CD4-positive, alpha-beta memory T cell (primary cell): ENCODE measurements at regions not wholly inside any gene's neighbourhood (a gene's known extent, or its start where the extent isn't known, plus 50 kb on each side); places are given as distances from the start of the nearest gene placed in this dataset.

Experiments
- CTCF ChIA-PET: fragments of 350-600 bp; sonication (Branson Sonifier 250); formaldehyde crosslinking; loops from one replicate; lab custom pipeline; 2021; ENCODE audit warnings: inconsistent platforms; ENCODE audit not compliant: partially characterized antibody; lab: Charles Lee
- POLR2A ChIA-PET: fragments of 350-600 bp; sonication (Branson Sonifier 250); formaldehyde crosslinking; loops from one replicate; lab custom pipeline; 2021; ENCODE audit not compliant: partially characterized antibody; lab: Charles Lee
- DNase-seq, 5 donors: peaks; one replicate each; pipeline versions ENCODE4 v3.0.0 to v3.0.0-alpha.2; 2020 to 2022; ENCODE audit warnings: mixed read lengths in 1 of 5
- H3K27ac ChIP-seq: one replicate; pipeline ENCODE4 v1.7.0; 2013; ENCODE audit warnings: low read depth, low read length
- H3K27me3 ChIP-seq: 2 replicates; pipeline ENCODE4 v1.7.0; 2013; ENCODE audit warnings: mild to moderate bottlenecking, low read length, moderate library complexity; ENCODE audit not compliant: insufficient read depth
- H3K36me3 ChIP-seq: 2 replicates; pipeline ENCODE4 v1.7.0; 2013; ENCODE audit warnings: mild to moderate bottlenecking, low read length, moderate library complexity; ENCODE audit not compliant: insufficient read depth
- H3K4me1 ChIP-seq: 2 replicates; pipeline ENCODE4 v1.7.0; 2013; ENCODE audit warnings: mild to moderate bottlenecking, low read length, moderate library complexity; ENCODE audit not compliant: insufficient read depth
- H3K4me3 ChIP-seq, 2 donors: one replicate each; pipeline ENCODE4 v1.7.0; 2013; ENCODE audit warnings: low read length in 2 of 2, mild to moderate bottlenecking in 1 of 2
- H3K9me3 ChIP-seq, 2 donors: one replicate each; pipeline ENCODE4 v1.7.0; 2013; ENCODE audit warnings: low read length in 2 of 2, control low read depth in 1 of 2; ENCODE audit not compliant: control insufficient read depth in 1 of 2
- H3K27ac Mint-ChIP-seq, 7 donors: one replicate each; pipeline ENCODE4 v1.8.0; 2020 to 2021; ENCODE audit warnings: mixed read lengths in 7 of 7, mild to moderate bottlenecking in 6 of 7, inconsistent platforms in 3 of 7, moderate library complexity in 3 of 7
- H3K27me3 Mint-ChIP-seq, 2 donors: one replicate each; pipeline ENCODE4 v1.8.0; 2020 to 2021; ENCODE audit warnings: mixed read lengths in 2 of 2
- H3K36me3 Mint-ChIP-seq, 2 donors: one replicate each; pipeline ENCODE4 v1.8.0; 2020 to 2021; ENCODE audit warnings: mixed read lengths in 2 of 2, inconsistent platforms in 1 of 2, mild to moderate bottlenecking in 1 of 2
- H3K4me1 Mint-ChIP-seq, 4 donors: one replicate each; pipeline ENCODE4 v1.8.0; 2020 to 2021; ENCODE audit warnings: mixed read lengths in 4 of 4, mild to moderate bottlenecking in 1 of 4
- H3K4me3 Mint-ChIP-seq, 8 donors: one replicate each; pipeline ENCODE4 v1.8.0; 2020 to 2021; ENCODE audit warnings: mixed read lengths in 8 of 8, mild to moderate bottlenecking in 7 of 8, moderate library complexity in 6 of 8, inconsistent platforms in 3 of 8
- H3K9me3 Mint-ChIP-seq, 8 donors: one replicate each; pipeline ENCODE4 v1.8.0; 2020 to 2021; ENCODE audit warnings: mixed read lengths in 8 of 8, mild to moderate bottlenecking in 5 of 8, inconsistent platforms in 3 of 8, moderate library complexity in 1 of 8
- intact Hi-C: fragments of 100-400 bp; cut with micrococcal nuclease; formaldehyde crosslinking; loops from one replicate; pipeline ENCODE4 v1.15.1; 2023

- ChIA-PET CTCF (no interaction called here), POLR2A (no interaction called here)
- Mint-ChIP-seq H3K27ac (no peak overlapping the region), H3K4me1 (no peaks in the 10 kb centered on the region), H3K27me3 (no peaks in the 10 kb centered on the region), H3K9me3 (peaks cover 0 to 12% (median 6%) of the 10 kb centered on the region in 8 donors), H3K36me3 (no peaks in the 10 kb centered on the region), H3K4me3 (no peak overlapping the region)
- intact Hi-C loops: no loop called here
- no peak overlapping the region for H3K27ac ChIP-seq
- no peak for DNase-seq
- no peaks in the 10 kb centered on the region for H3K9me3 ChIP-seq
- H3K36me3 ChIP-seq: no peaks in the 10 kb centered on the region
- no peak overlapping the region for H3K4me3 ChIP-seq
- no peaks in the 10 kb centered on the region for H3K27me3 ChIP-seq
- H3K4me1 ChIP-seq: no peaks in the 10 kb centered on the region
Measured at GRCh38 chr13:70864731-70865130, 756.5 kb upstream of the KLHL1 start.

DNA sequence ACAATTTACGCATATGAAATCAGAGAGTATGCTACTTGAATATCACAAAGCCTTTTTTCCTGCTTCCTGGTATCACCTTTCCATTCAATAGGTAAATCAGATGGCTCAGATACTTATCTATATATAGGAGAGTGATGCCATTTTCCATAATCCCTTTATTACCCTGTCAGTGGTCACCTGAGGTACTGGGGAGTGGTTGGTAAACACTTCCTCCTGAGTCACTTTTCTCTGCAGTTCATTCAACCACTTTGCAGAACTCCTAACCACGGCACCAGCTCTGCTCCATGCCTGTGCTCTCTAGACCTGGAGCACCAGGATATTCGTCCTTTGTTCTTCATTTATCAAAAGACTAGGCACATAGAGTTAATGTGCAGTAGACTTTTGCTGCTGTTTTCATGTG, 748.5 kb upstream of the KLHL1 start:
- ChIA-PET POLR2A (no interaction called here), CTCF (no interaction called here)
- H3K36me3 Mint-ChIP-seq: no peaks in the 10 kb centered on the region
- DNase-seq: no peak
- peaks cover 0 to 13% (median 8%) of the 10 kb centered on the region in 8 donors for H3K9me3 Mint-ChIP-seq
- H3K4me3 Mint-ChIP-seq: no peak overlapping the region
- no peaks in the 10 kb centered on the region for H3K4me1 Mint-ChIP-seq
- no peak overlapping the region for H3K27ac ChIP-seq
- H3K9me3 ChIP-seq: no peaks in the 10 kb centered on the region
- H3K4me3 ChIP-seq: no peak overlapping the region
- intact Hi-C loops: no loop called here
- H3K27ac Mint-ChIP-seq: no peak overlapping the region
- no peaks in the 10 kb centered on the region for H3K36me3 ChIP-seq
- no peaks in the 10 kb centered on the region for H3K27me3 Mint-ChIP-seq
- H3K27me3 ChIP-seq: no peaks in the 10 kb centered on the region
- no peaks in the 10 kb centered on the region for H3K4me1 ChIP-seq

DNA sequence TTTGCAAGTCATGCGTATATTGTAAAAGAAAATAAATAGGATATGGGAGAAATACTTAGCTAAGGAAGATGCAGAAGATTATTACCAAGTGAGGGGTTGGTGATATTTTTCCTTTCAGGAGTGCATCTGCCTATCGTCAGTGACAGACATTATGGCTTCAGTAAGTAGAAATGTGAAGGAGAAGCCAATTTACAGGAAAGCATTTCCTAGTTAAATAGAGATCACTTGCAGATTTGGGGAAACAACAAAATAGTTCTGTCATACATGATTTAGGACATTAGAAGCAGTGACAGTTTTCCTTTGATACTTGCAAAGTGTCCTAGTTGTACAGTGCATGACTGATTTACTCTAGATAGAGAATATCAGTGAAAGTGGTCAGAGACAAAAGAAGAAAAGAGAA, 747.8 kb upstream of the KLHL1 start:
- POLR2A ChIA-PET: no interaction called here
- H3K4me1 Mint-ChIP-seq: no peaks in the 10 kb centered on the region
- DNase-seq: no peak
- CTCF ChIA-PET: no interaction called here
- Histone ChIP-seq H3K4me1 (no peaks in the 10 kb centered on the region), H3K27me3 (no peaks in the 10 kb centered on the region), H3K27ac (no peak overlapping the region), H3K9me3 (no peaks in the 10 kb centered on the region), H3K36me3 (no peaks in the 10 kb centered on the region), H3K4me3 (no peak overlapping the region)
- H3K4me3 Mint-ChIP-seq: no peak overlapping the region
- no peak overlapping the region for H3K27ac Mint-ChIP-seq
- no peaks in the 10 kb centered on the region for H3K27me3 Mint-ChIP-seq
- peaks cover 0 to 11% (median 4%) of the 10 kb centered on the region in 8 donors for H3K9me3 Mint-ChIP-seq
- no peaks in the 10 kb centered on the region for H3K36me3 Mint-ChIP-seq
- intact Hi-C loops: no loop called here

DNA sequence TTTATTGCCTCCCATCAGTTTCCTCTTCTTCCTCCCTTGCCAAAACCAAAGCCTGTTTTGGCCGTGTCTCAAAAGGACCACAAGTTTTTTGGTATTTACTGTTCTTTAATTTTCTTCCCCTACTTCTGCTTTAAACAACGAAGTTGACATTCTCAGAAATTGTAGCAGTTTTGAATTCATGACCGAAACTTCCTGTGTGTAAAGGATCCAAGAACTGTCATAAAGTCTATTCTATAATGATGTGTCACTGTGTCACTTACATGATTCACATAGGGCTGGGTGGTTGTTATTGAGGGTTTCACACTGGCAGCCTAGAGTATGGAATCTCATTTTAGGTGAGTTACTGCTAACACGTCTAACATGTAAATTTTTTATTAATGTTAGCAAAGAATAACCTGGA, 741.0 kb upstream of the KLHL1 start:
- Histone ChIP-seq H3K27me3 (no peaks in the 10 kb centered on the region), H3K4me1 (no peaks in the 10 kb centered on the region), H3K4me3 (no peak overlapping the region), H3K36me3 (no peaks in the 10 kb centered on the region), H3K9me3 (no peaks in the 10 kb centered on the region), H3K27ac (no peak overlapping the region)
- H3K27me3 Mint-ChIP-seq: no peaks in the 10 kb centered on the region
- peaks cover 0 to 6% (median 2%) of the 10 kb centered on the region in 8 donors for H3K9me3 Mint-ChIP-seq
- H3K4me1 Mint-ChIP-seq: no peaks in the 10 kb centered on the region
- ChIA-PET POLR2A (no interaction called here), CTCF (no interaction called here)
- intact Hi-C loops: no loop called here
- H3K4me3 Mint-ChIP-seq: no peak overlapping the region
- no peak for DNase-seq
- no peaks in the 10 kb centered on the region for H3K36me3 Mint-ChIP-seq
- H3K27ac Mint-ChIP-seq: no peak overlapping the region

DNA sequence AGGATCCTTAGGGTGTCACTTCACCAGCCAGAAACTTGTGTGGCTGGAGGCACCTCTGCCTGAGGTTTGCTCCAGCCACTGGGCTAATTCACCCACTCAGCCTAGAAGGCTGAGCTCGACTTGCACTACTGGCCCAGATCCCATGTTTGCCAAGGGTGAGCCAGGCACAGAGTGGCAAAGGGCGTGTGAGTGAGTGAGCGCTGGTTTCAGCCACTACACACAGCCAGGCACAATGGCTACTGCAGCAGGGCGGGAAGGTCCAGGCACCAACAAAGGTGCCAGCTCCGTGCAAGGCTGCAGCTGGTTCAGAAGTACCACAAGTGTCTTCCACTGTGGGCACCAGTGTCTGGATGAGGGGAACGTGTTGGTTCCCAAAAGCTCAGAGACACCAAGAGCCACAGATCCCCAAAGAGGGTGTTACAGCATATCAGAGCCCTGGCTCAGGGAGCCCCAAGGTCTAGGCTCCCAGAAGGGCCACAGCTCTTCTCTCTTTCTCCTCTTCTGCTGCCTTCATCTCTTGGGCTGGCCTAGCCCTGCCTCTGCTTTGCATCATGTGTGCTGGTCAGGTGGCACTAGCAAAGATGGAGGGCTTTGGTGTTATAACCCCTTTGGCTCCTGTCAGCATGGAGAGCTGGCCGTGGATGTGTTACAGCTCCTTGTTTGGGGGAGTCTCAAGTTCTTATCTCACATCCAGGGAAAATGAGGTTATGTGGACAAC, 736.3 kb upstream of the KLHL1 start:
- H3K9me3 ChIP-seq: no peaks in the 10 kb centered on the region

DNA sequence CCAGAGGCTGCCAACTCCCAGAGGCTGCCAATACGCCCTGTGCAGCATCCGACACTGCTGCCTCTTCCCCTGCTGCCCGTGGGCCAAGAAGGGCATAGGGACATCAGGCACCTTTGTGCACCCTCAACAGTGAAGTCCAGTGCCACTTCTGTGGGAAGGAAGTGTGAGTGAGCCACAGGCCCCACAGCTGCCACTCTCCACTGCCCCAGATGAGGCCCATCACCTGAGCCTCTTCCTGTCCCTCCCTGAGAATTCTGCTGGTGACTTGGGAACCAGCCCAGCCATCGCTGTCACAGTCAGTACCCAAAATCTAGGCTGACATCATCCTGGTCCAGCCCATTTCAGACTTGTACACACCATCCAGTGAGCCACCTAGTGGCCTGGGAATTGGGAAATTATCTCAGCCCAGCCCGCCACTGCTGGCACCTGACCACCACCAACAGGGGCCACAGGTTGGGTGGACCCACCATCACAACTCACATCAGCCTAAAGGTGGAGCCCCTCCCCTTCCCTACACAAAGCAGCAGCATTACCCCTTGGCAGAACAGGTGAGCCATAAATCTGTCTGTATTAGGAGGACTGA, 733.9 kb upstream of the KLHL1 start:
- H3K27me3 Mint-ChIP-seq: no peaks in the 10 kb centered on the region

More for the DNA sequence above, 736.3 kb upstream of the KLHL1 start:
- intact Hi-C loops: no loop called here
- no peaks in the 10 kb centered on the region for H3K27me3 Mint-ChIP-seq
- ChIA-PET CTCF (no interaction called here), POLR2A (no interaction called here)
- Histone ChIP-seq H3K27ac (no peak overlapping the region), H3K4me3 (no peak overlapping the region), H3K36me3 (no peaks in the 10 kb centered on the region), H3K27me3 (no peaks in the 10 kb centered on the region), H3K4me1 (no peaks in the 10 kb centered on the region)
- no peaks in the 10 kb centered on the region for H3K4me1 Mint-ChIP-seq
- H3K4me3 Mint-ChIP-seq: no peak overlapping the region
- DNase-seq: no peak
- H3K27ac Mint-ChIP-seq: no peak overlapping the region
- H3K9me3 Mint-ChIP-seq: peaks cover 0 to 15% (median 4%) of the 10 kb centered on the region in 8 donors
- H3K36me3 Mint-ChIP-seq: no peaks in the 10 kb centered on the region

GRCh38 chr13:70841240-70842061, 733.2 kb upstream of the KLHL1 start:
- Mint-ChIP-seq H3K4me1 (no peaks in the 10 kb centered on the region), H3K9me3 (peaks cover 0 to 15% (median 5%) of the 10 kb centered on the region in 8 donors), H3K27ac (no peak overlapping the region), H3K27me3 (no peaks in the 10 kb centered on the region), H3K4me3 (no peak overlapping the region), H3K36me3 (no peaks in the 10 kb centered on the region)
- no peak for DNase-seq
- no peaks in the 10 kb centered on the region for H3K27me3 ChIP-seq
- intact Hi-C loops: no loop called here
- H3K9me3 ChIP-seq: no peaks in the 10 kb centered on the region
- no peak overlapping the region for H3K4me3 ChIP-seq
- H3K27ac ChIP-seq: no peak overlapping the region
- POLR2A ChIA-PET: no interaction called here
- CTCF ChIA-PET: interaction anchor here (0.5 kb wide), 1 partner anchor 1802 kb away, joined by 3 read pairs; no protein-coding TSS in a partner anchor
- H3K4me1 ChIP-seq: no peaks in the 10 kb centered on the region
- H3K36me3 ChIP-seq: no peaks in the 10 kb centered on the region

More for the DNA sequence above, 733.9 kb upstream of the KLHL1 start:
- no peak overlapping the region for H3K27ac ChIP-seq
- H3K4me3 Mint-ChIP-seq: no peak overlapping the region
- peaks cover 0 to 15% (median 6%) of the 10 kb centered on the region in 8 donors for H3K9me3 Mint-ChIP-seq
- intact Hi-C loops: no loop called here
- H3K36me3 Mint-ChIP-seq: no peaks in the 10 kb centered on the region
- ChIA-PET POLR2A (no interaction called here), CTCF (interaction anchor here (0.5 kb wide), 1 partner anchor 1801 kb away, joined by 3 read pairs; no protein-coding TSS in a partner anchor)
- H3K27me3 ChIP-seq: no peaks in the 10 kb centered on the region
- H3K4me1 Mint-ChIP-seq: no peaks in the 10 kb centered on the region
- H3K36me3 ChIP-seq: no peaks in the 10 kb centered on the region
- H3K27ac Mint-ChIP-seq: no peak overlapping the region
- no peaks in the 10 kb centered on the region for H3K9me3 ChIP-seq
- H3K4me1 ChIP-seq: no peaks in the 10 kb centered on the region
- DNase-seq: no peak
- no peak overlapping the region for H3K4me3 ChIP-seq
